ENCODE measurements at regions not wholly inside any gene's neighbourhood (a gene's known extent, or its start where the extent isn't known, plus 50 kb on each side); places are given as distances from the start of the nearest gene placed in this dataset.

DNA sequence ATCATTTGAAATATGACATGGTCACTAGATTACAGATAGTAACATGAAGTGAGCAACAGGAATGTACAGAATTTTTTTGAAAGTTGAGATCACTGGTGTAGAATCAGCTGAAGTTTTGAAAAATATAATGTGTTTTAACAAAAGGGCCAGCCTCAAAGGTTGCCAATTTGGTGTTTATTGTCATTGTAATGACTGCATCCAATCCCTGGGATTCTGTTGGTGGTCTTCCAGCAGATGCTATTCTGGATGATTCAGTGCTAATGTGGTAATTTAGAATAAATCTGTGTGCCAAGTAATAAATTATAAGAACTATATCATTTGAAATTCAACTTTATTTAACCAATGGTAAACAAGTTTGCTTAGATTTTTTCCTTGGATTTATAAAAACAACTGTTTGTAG, 436.4 kb upstream of the PKN2 start:
- Histone ChIP-seq H3K27ac (no peak overlapping the region), H3K4me3 (no peak overlapping the region), H3K4me1 (no peaks in the 10 kb centered on the region), H3K27me3 (no peaks in the 10 kb centered on the region), H3K9me3 (no peaks in the 10 kb centered on the region), H3K36me3 (no peaks in the 10 kb centered on the region)
- intact Hi-C loops (cut with DNase I) = no loop called here
- no peak for DNase-seq
- TF ChIP-seq POLR2A (IDR thresholded peaks at IDR 0.05) = no peak
- TF ChIP-seq, protein P1, sequence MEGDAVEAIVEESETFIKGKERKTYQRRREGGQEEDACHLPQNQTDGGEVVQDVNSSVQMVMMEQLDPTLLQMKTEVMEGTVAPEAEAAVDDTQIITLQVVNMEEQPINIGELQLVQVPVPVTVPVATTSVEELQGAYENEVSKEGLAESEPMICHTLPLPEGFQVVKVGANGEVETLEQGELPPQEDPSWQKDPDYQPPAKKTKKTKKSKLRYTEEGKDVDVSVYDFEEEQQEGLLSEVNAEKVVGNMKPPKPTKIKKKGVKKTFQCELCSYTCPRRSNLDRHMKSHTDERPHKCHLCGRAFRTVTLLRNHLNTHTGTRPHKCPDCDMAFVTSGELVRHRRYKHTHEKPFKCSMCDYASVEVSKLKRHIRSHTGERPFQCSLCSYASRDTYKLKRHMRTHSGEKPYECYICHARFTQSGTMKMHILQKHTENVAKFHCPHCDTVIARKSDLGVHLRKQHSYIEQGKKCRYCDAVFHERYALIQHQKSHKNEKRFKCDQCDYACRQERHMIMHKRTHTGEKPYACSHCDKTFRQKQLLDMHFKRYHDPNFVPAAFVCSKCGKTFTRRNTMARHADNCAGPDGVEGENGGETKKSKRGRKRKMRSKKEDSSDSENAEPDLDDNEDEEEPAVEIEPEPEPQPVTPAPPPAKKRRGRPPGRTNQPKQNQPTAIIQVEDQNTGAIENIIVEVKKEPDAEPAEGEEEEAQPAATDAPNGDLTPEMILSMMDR (IDR thresholded peaks at IDR 0.05) = no peak

DNA sequence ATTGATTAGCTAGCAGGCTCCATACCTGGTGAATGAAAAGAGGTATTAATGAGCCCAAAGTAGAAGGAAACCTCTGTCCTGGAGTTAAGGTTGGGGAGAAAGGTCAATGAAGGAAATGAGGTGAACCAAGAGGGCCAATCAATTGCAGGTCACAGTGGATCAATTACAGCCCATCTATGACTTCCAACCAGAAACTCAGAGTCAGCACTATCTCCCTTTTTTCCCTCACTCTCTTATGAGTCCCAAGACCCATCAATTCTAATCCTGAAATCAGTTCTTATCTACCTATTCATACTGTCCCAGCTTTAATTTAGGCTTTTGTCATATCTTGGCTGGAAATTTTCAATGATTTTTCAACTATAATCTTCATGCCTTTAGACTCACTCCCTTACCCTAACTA, 433.2 kb upstream of the PKN2 start:
- Histone ChIP-seq H3K9me3 (no peaks in the 10 kb centered on the region), H3K4me1 (no peaks in the 10 kb centered on the region), H3K4me3 (no peak overlapping the region), H3K36me3 (no peaks in the 10 kb centered on the region), H3K27ac (no peak overlapping the region), H3K27me3 (no peaks in the 10 kb centered on the region)
- intact Hi-C loops (cut with DNase I) = no loop called here
- DNase-seq = no peak
- TF ChIP-seq, protein P1 (IDR thresholded peaks at IDR 0.05) = no peak
- TF ChIP-seq POLR2A (IDR thresholded peaks at IDR 0.05) = no peak

DNA sequence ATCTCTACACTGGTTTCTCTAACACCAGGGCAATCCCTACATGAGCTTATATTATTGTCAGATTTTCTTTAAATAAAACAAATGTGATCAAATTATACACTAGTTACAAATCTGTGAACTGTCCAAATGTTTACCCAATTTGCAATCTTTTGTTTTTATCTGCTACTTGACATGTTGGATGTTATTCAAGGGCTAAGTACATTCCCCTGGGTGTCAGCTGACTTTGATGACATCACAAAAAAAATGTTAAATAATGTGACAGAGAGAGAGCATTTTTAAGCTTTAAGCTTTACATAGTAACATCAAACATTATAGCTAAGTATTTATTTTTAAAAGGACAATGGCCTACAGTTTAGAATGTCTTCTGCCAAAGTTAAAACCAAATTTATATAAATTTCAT, 431.3 kb upstream of the PKN2 start:
- H3K4me1 ChIP-seq = no peaks in the 10 kb centered on the region
- H3K36me3 ChIP-seq = no peaks in the 10 kb centered on the region
- no peak overlapping the region for H3K4me3 ChIP-seq
- H3K9me3 ChIP-seq = no peaks in the 10 kb centered on the region
- H3K27me3 ChIP-seq = no peaks in the 10 kb centered on the region
- no peak for TF ChIP-seq POLR2A (IDR thresholded peaks at IDR 0.05)
- TF ChIP-seq, protein P1 (IDR thresholded peaks at IDR 0.05) = no peak
- no peak overlapping the region for H3K27ac ChIP-seq
- intact Hi-C loops (cut with DNase I) = no loop called here
- DNase-seq = no peak

DNA sequence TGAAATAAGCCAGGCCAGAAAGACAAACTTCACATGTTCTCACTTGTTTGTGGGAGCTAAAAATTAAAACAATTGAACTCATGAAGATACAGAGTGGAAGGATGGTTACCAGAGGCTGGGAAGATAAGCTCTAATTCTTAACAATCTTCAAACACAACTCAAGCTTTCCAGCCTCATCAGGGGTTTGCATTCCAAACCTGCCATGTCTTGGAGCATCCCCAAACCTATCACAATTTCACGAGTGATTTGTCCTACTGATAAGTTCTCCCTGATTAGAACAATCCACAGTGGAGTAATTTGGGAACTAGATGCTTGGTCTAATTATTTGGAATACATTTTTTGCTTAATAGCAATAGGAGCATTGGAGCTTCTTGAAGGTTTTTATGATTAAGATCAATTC, 418.5 kb upstream of the PKN2 start:
- Histone ChIP-seq H3K27me3 (peaks cover 0 to 7% (median 0%) of the 10 kb centered on the region in 4 donors), H3K9me3 (no peaks in the 10 kb centered on the region), H3K4me1 (no peaks in the 10 kb centered on the region), H3K4me3 (no peak overlapping the region), H3K36me3 (no peaks in the 10 kb centered on the region), H3K27ac (no peak overlapping the region)
- intact Hi-C loops (cut with DNase I) = no loop called here
- no peak for DNase-seq
- WGBS, 2 donors = 13 to 23% methylated on average over 1 of the region's 1 CpG
- TF ChIP-seq POLR2A (IDR thresholded peaks at IDR 0.05) = no peak
- TF ChIP-seq, protein P1 (IDR thresholded peaks at IDR 0.05) = no peak

DNA sequence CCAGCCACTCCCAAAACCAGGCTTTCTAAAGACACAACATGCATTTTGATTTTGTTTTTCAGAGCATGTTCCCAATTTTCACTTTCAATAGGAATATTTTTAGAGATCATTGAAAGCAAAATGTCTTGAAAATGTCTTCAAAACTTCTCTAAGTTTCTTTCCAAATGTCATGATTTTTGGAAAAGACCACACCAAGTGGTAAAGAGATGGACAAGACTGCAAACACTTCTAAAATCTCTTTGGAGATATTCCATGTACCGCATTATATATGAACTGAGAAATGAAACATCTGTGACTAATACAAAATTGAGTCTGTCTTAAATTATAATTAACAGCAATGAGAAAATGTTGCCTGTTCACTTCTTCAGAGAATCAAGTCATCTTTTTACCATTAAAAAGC, 418.0 kb upstream of the PKN2 start:
- no peaks in the 10 kb centered on the region for H3K36me3 ChIP-seq
- no peak overlapping the region for H3K27ac ChIP-seq
- H3K4me3 ChIP-seq = no peak overlapping the region
- peaks cover 0 to 7% (median 0%) of the 10 kb centered on the region in 4 donors for H3K27me3 ChIP-seq
- intact Hi-C loops (cut with DNase I) = no loop called here
- 67 to 75% methylated on average over 1 of the region's 1 CpG for WGBS, 2 donors
- TF ChIP-seq, protein P1 (IDR thresholded peaks at IDR 0.05) = no peak
- no peaks in the 10 kb centered on the region for H3K4me1 ChIP-seq
- H3K9me3 ChIP-seq = no peaks in the 10 kb centered on the region
- DNase-seq = no peak
